Central memory CD8-positive, alpha-beta T cell (primary cell): ENCODE measurements at regions not wholly inside any gene's neighbourhood (a gene's known extent, or its start where the extent isn't known, plus 50 kb on each side); places are given as distances from the start of the nearest gene placed in this dataset.

ENCODE experiments used
- ATAC-seq: fragments of 150-1000 bp; cut with Tn5 transposase; replicated peaks from 2 replicates; pipeline ENCODE4 v1.10.0; 2022; ENCODE audit warnings: mild to moderate bottlenecking, moderate FRiP score, moderate number of reproducible peaks; ENCODE audit not compliant: poor library complexity, severe bottlenecking; ENCODE audit errors: extremely low read depth
- DNase-seq, 2 donors: peaks; one replicate each; pipeline ENCODE4 v3.0.0; 2021; ENCODE audit warnings: low spot score in 2 of 2
- H3K27ac Mint-ChIP-seq: one replicate; pipeline ENCODE4 v1.8.0; 2022; ENCODE audit warnings: low read depth, mild to moderate bottlenecking, moderate library complexity, mixed read lengths
- H3K27me3 Mint-ChIP-seq: one replicate; pipeline ENCODE4 v1.8.0; 2022; ENCODE audit warnings: mixed read lengths
- H3K36me3 Mint-ChIP-seq: one replicate; pipeline ENCODE4 v1.8.0; 2022; ENCODE audit warnings: mild to moderate bottlenecking, moderate library complexity, mixed read lengths; ENCODE audit not compliant: insufficient read depth
- H3K4me1 Mint-ChIP-seq: one replicate; pipeline ENCODE4 v1.8.0; 2022; ENCODE audit warnings: mixed read lengths
- H3K4me3 Mint-ChIP-seq: one replicate; pipeline ENCODE4 v1.8.0; 2022; ENCODE audit warnings: mild to moderate bottlenecking, moderate library complexity, mixed read lengths
- H3K9me3 Mint-ChIP-seq: one replicate; pipeline ENCODE4 v1.8.0; 2022; ENCODE audit warnings: mixed read lengths

GRCh38 chr2:238557431-238557830, 130.7 kb downstream of the ASB1 start:
- Mint-ChIP-seq H3K9me3 (peaks cover 5% of the 10 kb centered on the region), H3K4me3 (no peak overlapping the region), H3K27me3 (peaks cover 30% of the 10 kb centered on the region), H3K27ac (no peak overlapping the region), H3K4me1 (no peaks in the 10 kb centered on the region), H3K36me3 (no peaks in the 10 kb centered on the region)
- no peak for DNase-seq
- ATAC-seq = no peak

DNA sequence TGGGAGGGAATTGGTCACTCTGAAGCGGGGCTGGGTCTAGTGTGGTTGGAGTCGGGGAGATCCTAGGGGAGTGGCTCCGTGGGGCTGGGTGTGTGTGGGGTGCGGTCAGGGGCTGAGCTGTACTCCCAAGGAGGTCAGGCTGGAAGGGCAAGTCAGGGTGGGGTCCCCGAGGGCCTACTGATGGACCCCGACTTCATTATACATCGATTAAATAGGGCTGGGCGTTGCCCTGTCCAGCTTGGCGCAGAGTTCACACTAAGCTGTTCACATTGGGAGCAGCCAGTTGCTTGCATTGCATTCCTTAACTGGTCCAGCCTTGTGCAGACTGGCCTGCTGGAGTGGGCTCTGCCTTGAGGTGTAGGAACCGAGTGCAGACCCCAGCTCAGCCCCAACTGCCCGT, 131.2 kb downstream of the ASB1 start:
- no peak for ATAC-seq
- H3K36me3 Mint-ChIP-seq = no peaks in the 10 kb centered on the region
- H3K4me3 Mint-ChIP-seq = no peak overlapping the region
- DNase-seq = no peak
- no peaks in the 10 kb centered on the region for H3K4me1 Mint-ChIP-seq
- H3K9me3 Mint-ChIP-seq = peaks cover 3% of the 10 kb centered on the region
- H3K27ac Mint-ChIP-seq = no peak overlapping the region
- H3K27me3 Mint-ChIP-seq = peaks cover 30% of the 10 kb centered on the region

- Mint-ChIP-seq H3K36me3 (no peaks in the 10 kb centered on the region), H3K9me3 (no peaks in the 10 kb centered on the region), H3K27ac (no peak overlapping the region), H3K4me3 (no peak overlapping the region), H3K4me1 (no peaks in the 10 kb centered on the region), H3K27me3 (peaks cover 30% of the 10 kb centered on the region)
- ATAC-seq (no peak), DNase-seq (no peak)
Measured at GRCh38 chr2:238558456-238559099, 131.9 kb downstream of the ASB1 start.

- ATAC-seq = no peak
- Mint-ChIP-seq H3K4me3 (no peak overlapping the region), H3K4me1 (no peaks in the 10 kb centered on the region), H3K9me3 (no peaks in the 10 kb centered on the region), H3K36me3 (no peaks in the 10 kb centered on the region), H3K27me3 (peaks cover 30% of the 10 kb centered on the region), H3K27ac (no peak overlapping the region)
- no peak for DNase-seq
Measured at GRCh38 chr2:238560234-238560633, 133.5 kb downstream of the ASB1 start.

- H3K27me3 Mint-ChIP-seq = peaks cover 30% of the 10 kb centered on the region
- no peak for ATAC-seq
- no peaks in the 10 kb centered on the region for H3K4me1 Mint-ChIP-seq
- no peak for DNase-seq
- no peak overlapping the region for H3K27ac Mint-ChIP-seq
- no peak overlapping the region for H3K4me3 Mint-ChIP-seq
- no peaks in the 10 kb centered on the region for H3K36me3 Mint-ChIP-seq
- H3K9me3 Mint-ChIP-seq = no peaks in the 10 kb centered on the region
Measured at GRCh38 chr2:238561230-238561629, 134.5 kb downstream of the ASB1 start.

DNA sequence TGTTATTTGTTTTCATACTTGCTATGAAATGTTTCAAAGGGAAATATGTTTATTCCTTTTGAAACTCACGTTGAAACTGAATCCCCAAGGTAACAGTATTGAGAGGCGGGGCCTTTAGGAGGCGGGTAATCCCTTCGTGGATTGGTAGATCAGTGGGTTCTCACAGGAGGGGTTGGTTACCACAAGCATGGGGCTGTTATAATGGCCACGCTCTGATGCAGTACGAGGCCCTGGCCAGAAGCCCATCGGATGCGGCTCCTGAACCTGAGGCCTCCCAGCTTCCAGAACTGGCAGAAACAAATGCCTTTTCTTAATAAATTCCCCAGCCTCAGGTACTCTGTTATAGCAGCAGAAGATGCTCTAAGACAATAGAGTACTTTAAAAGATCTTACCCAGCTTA, 135.7 kb downstream of the ASB1 start:
- DNase-seq (no peak), ATAC-seq (no peak)
- H3K27ac Mint-ChIP-seq = no peak overlapping the region
- no peak overlapping the region for H3K4me3 Mint-ChIP-seq
- peaks cover 19% of the 10 kb centered on the region for H3K27me3 Mint-ChIP-seq
- no peaks in the 10 kb centered on the region for H3K4me1 Mint-ChIP-seq
- H3K9me3 Mint-ChIP-seq = no peaks in the 10 kb centered on the region
- no peaks in the 10 kb centered on the region for H3K36me3 Mint-ChIP-seq

- no peak overlapping the region for H3K4me3 Mint-ChIP-seq
- no peaks in the 10 kb centered on the region for H3K4me1 Mint-ChIP-seq
- H3K27me3 Mint-ChIP-seq = peaks cover 12% of the 10 kb centered on the region
- H3K36me3 Mint-ChIP-seq = no peaks in the 10 kb centered on the region
- no peak overlapping the region for H3K27ac Mint-ChIP-seq
- DNase-seq (no peak), ATAC-seq (no peak)
- no peaks in the 10 kb centered on the region for H3K9me3 Mint-ChIP-seq
Measured at GRCh38 chr2:238563551-238563950, 136.8 kb downstream of the ASB1 start.

DNA sequence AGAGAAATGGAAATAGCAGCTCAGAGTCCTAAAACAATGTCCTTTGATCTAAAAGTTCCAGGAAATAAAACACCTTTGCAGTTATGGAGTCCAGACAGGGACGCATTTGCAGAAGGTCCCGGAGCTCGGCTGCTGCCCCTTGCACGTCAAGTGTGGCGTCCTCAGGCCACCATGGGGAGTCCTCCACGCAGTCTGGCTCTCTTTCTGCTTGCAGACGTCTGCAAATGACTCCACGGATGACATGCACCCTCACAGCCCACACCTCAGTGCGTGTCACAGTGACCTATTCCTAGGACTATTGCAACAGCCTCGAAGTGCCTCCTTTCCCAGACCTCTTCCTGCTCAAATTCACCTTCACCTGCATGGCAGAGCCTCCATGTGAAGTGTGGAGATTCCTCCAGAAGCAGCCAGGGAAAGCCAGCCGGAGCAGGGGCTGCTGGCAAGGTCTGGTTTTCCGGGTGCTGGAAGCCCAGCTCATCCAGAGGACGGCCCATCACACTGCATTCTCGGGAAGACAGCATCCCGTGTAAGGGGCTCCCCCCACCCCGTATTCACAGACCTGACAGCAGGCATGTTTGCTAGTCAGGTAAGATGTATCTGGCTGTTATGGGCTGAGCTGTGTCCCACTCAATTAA, 137.7 kb downstream of the ASB1 start:
- H3K4me3 Mint-ChIP-seq = no peak overlapping the region
- DNase-seq (no peak), ATAC-seq (no peak)
- no peaks in the 10 kb centered on the region for H3K4me1 Mint-ChIP-seq
- H3K9me3 Mint-ChIP-seq = no peaks in the 10 kb centered on the region
- no peaks in the 10 kb centered on the region for H3K36me3 Mint-ChIP-seq
- H3K27me3 Mint-ChIP-seq = peaks cover 19% of the 10 kb centered on the region
- H3K27ac Mint-ChIP-seq = no peak overlapping the region

GRCh38 chr2:238565031-238565430, 138.3 kb downstream of the ASB1 start:
- Mint-ChIP-seq H3K27ac (no peak overlapping the region), H3K36me3 (no peaks in the 10 kb centered on the region)
- ATAC-seq = no peak

DNA sequence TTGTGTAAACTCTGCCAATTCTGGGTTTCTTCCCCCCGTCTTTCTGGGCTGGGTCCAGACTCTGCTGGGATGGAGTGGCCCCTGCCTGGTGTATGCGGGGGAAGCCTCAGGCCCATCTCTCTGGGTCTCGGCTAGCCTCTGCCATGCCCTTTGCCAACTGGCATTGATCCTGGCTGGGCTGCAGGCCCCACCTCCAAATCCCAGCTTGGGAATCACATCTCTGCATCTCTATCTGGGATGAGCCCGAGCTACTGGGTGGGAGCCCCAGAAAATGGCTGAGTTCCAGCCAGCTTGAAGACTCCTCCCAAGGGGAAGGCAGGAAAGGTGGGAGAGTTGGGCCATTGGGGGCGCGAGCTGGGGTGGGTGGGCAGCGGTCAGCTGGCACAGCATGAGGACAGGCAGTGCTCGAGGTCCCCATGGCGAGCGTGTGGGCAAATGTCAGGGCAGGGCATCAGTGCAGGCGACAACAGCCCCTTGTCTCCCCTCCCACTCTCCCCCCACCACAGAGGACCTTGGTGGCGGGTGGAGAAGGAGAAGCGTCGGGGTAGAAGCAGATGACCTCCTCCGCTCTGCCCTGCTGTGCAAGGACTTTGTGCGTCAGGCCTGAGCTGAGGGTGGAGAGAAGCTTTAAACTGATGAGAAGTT, 139.4 kb downstream of the ASB1 start:
- no peak overlapping the region for H3K27ac Mint-ChIP-seq
- ATAC-seq (no peak), DNase-seq (no peak)
- no peak overlapping the region for H3K4me3 Mint-ChIP-seq
- H3K9me3 Mint-ChIP-seq = no peaks in the 10 kb centered on the region
- H3K27me3 Mint-ChIP-seq = peaks cover 19% of the 10 kb centered on the region
- no peaks in the 10 kb centered on the region for H3K4me1 Mint-ChIP-seq
- H3K36me3 Mint-ChIP-seq = no peaks in the 10 kb centered on the region

More at GRCh38 chr2:238565031-238565430, 138.3 kb downstream of the ASB1 start:
- Mint-ChIP-seq H3K4me3 (no peak overlapping the region), H3K4me1 (no peaks in the 10 kb centered on the region), H3K27me3 (peaks cover 24% of the 10 kb centered on the region), H3K9me3 (no peaks in the 10 kb centered on the region)
- DNase-seq = no peak

- Mint-ChIP-seq H3K4me1 (no peaks in the 10 kb centered on the region), H3K4me3 (no peak overlapping the region), H3K36me3 (no peaks in the 10 kb centered on the region), H3K9me3 (no peaks in the 10 kb centered on the region), H3K27ac (no peak overlapping the region), H3K27me3 (peaks cover 19% of the 10 kb centered on the region)
- DNase-seq (no peak), ATAC-seq (no peak)
Measured at GRCh38 chr2:238567067-238567855, 140.5 kb downstream of the ASB1 start.

GRCh38 chr2:238567996-238568395, 141.3 kb downstream of the ASB1 start:
- no peaks in the 10 kb centered on the region for H3K36me3 Mint-ChIP-seq
- peaks cover 19% of the 10 kb centered on the region for H3K27me3 Mint-ChIP-seq
- no peak overlapping the region for H3K4me3 Mint-ChIP-seq
- no peaks in the 10 kb centered on the region for H3K9me3 Mint-ChIP-seq
- no peak for ATAC-seq
- no peak overlapping the region for H3K27ac Mint-ChIP-seq
- no peaks in the 10 kb centered on the region for H3K4me1 Mint-ChIP-seq
- no peak for DNase-seq
